HEK293T (cell line): ENCODE measurements at regions not wholly inside any gene's neighbourhood (a gene's known extent, or its start where the extent isn't known, plus 50 kb on each side); places are given as distances from the start of the nearest gene placed in this dataset.

Experiments used
- ARNT ChIP-seq: fragments of 450-650 bp; IDR thresholded peaks from 2 replicates; pipeline ENCODE4 v1.6.1; 2017; ENCODE audit warnings: mild to moderate bottlenecking
- BHLHE40 ChIP-seq: fragments of 450-650 bp; IDR thresholded peaks from 2 replicates; pipeline ENCODE4 v1.6.1; 2016; ENCODE audit warnings: mild to moderate bottlenecking, moderate library complexity, borderline replicate concordance
- CTBP1 ChIP-seq: fragments of 450-650 bp; IDR thresholded peaks from 2 replicates; pipeline ENCODE4 v1.6.1; 2016; ENCODE audit warnings: borderline replicate concordance
- ELF4 ChIP-seq: fragments of 450-650 bp; IDR thresholded peaks from 2 replicates; pipeline ENCODE4 v1.6.1; 2017; ENCODE audit warnings: antibody characterized with exemption
- FOXK2 ChIP-seq: fragments of 450-650 bp; IDR thresholded peaks from 2 replicates; pipeline ENCODE4 v1.6.1; 2016; ENCODE audit warnings: mild to moderate bottlenecking
- FOXM1 ChIP-seq: fragments of 450-650 bp; IDR thresholded peaks from 2 replicates; pipeline ENCODE4 v1.6.1; 2017; ENCODE audit warnings: mild to moderate bottlenecking, borderline replicate concordance
- HDGF ChIP-seq: fragments of 450-650 bp; IDR thresholded peaks from 2 replicates; pipeline ENCODE4 v1.6.1; 2017; ENCODE audit warnings: antibody characterized with exemption, borderline replicate concordance
- LEF1 ChIP-seq: fragments of 450-650 bp; IDR thresholded peaks from 2 replicates; pipeline ENCODE4 v1.6.1; 2017; ENCODE audit warnings: mild to moderate bottlenecking, borderline replicate concordance
- NFRKB ChIP-seq: fragments of 450-650 bp; IDR thresholded peaks from 2 replicates; pipeline ENCODE4 v1.6.1; 2016; ENCODE audit warnings: mild to moderate bottlenecking, moderate library complexity
- SP1 ChIP-seq: fragments of 450-650 bp; IDR thresholded peaks from 2 replicates; pipeline ENCODE4 v1.6.1; 2017
- SUZ12 ChIP-seq: fragments of 450-650 bp; IDR thresholded peaks from 2 replicates; pipeline ENCODE4 v1.6.1; 2016; ENCODE audit warnings: mild to moderate bottlenecking
- TARDBP ChIP-seq: fragments of 450-650 bp; IDR thresholded peaks from 2 replicates; pipeline ENCODE4 v1.6.1; 2016

DNA sequence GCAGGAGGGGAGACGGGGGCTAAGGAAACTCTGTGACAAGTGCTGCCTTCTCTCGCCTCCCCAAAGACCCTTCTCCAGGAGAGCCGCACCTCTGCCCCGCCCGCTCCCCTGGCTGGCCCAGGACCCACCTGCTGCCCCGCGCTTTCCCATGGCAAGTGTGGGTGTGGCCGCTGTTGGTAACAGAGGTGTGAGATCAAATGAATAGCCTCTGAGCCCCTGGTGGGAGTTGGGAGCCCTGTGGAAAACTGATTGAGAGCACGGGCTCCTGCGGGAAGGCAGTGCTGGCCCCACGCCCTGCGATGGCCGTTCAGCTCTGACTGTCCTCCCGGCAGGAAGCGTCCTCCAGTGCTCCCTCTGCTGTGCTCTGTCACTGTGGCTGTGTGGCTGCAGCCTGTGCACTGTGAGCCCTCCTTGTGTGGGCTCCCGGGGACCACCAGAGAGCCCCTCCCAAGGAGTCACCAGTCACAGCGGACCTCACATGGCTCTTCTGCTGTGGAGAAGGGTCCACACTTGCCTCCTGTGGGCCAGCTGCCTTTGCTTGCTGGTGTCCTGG lies 1275.9 kb downstream of the BRD1 start:
- TF ChIP-seq BHLHE40: no peak
- no peak for TF ChIP-seq FOXM1
- no peak for TF ChIP-seq HDGF
- TF ChIP-seq SP1: no peak
- TF ChIP-seq SUZ12: no peak
- no peak for TF ChIP-seq LEF1
- no peak for TF ChIP-seq NFRKB
- TF ChIP-seq CTBP1: no peak
- TF ChIP-seq TARDBP: no peak
- TF ChIP-seq FOXK2: no peak
- no peak for TF ChIP-seq ARNT
- no peak for TF ChIP-seq ELF4
